NT2/D1 (cell line): ENCODE measurements at regions not wholly inside any gene's neighbourhood (a gene's known extent, or its start where the extent isn't known, plus 50 kb on each side); places are given as distances from the start of the nearest gene placed in this dataset.

ENCODE experiments used
- YY1 ChIP-seq: IDR thresholded peaks from 2 replicates; pipeline ENCODE4 v1.6.1; 2011; ENCODE audit not compliant: insufficient read length, insufficient read depth
- ZNF274 ChIP-seq: IDR thresholded peaks from 2 replicates; pipeline ENCODE4 v1.6.1; 2011; ENCODE audit warnings: mild to moderate bottlenecking, low read depth, low read length

DNA sequence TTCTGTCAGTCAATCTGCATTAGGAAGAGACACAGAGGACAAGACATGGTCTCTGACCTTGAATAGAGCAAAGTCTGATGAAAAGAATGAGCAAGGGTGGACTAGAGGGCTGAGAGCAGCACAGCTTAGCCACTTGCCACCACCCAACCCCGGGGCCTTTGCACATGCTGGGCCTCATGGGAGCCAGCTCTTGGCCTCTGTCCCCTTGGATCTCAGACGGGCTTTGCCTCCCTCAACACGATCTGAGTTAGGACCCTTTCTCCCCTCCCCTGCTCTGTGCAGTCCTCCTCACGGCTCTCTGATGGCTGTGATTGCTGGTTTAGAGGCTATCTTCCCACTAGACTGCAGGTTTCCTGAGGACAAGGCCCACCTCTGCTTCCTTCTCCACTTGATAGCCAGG, 131.6 kb upstream of the B3GAT1 start:
- TF ChIP-seq ZNF274 (no peak), YY1 (no peak)
